ENCODE measurements at regions not wholly inside any gene's neighbourhood (a gene's known extent, or its start where the extent isn't known, plus 50 kb on each side); places are given as distances from the start of the nearest gene placed in this dataset.

GRCh38 chr10:8296090-8296733 is 241.7 kb downstream of the GATA3 start:
- H3K36me3 ChIP-seq: no peaks in the 10 kb centered on the region
- H3K9me3 ChIP-seq: no peaks in the 10 kb centered on the region
- TF ChIP-seq CTCF (IDR thresholded peaks at IDR 0.05) (no peak), POLR2A (IDR thresholded peaks at IDR 0.05) (no peak)
- no peak overlapping the region for H3K4me3 ChIP-seq
- H3K4me1 ChIP-seq: no peaks in the 10 kb centered on the region
- H3K27me3 ChIP-seq: no peaks in the 10 kb centered on the region
- no peak for DNase-seq
- H3K27ac ChIP-seq: no peak overlapping the region

DNA sequence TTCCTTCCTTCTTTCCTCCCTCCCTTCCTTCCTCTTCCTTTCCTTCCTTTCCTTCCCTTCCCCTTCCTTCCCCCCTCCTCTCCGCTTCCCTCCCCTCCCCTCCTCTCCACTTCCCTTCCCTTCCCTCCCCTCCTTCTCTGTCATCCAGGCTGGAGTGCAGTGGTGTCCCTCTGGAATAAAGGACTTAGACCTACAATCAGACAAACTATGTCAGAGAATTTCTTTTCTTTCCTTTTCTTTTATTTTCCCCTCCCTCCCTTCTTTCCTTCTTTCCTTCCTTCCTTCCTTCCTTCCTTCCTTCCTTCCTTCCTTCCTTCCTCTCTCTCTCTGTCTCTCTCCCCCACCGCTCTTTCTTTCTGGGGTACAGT is 242.2 kb downstream of the GATA3 start:
- no peaks in the 10 kb centered on the region for H3K27me3 ChIP-seq
- no peak overlapping the region for H3K27ac ChIP-seq
- H3K9me3 ChIP-seq: no peaks in the 10 kb centered on the region
- TF ChIP-seq POLR2A (IDR thresholded peaks at IDR 0.05) (no peak), CTCF (IDR thresholded peaks at IDR 0.05) (no peak)
- H3K36me3 ChIP-seq: no peaks in the 10 kb centered on the region
- no peak overlapping the region for H3K4me3 ChIP-seq
- no peak for DNase-seq
- no peaks in the 10 kb centered on the region for H3K4me1 ChIP-seq

GRCh38 chr10:8297107-8297506 is 242.6 kb downstream of the GATA3 start:
- Histone ChIP-seq H3K4me1 (no peaks in the 10 kb centered on the region), H3K9me3 (no peaks in the 10 kb centered on the region), H3K27me3 (no peaks in the 10 kb centered on the region), H3K27ac (no peak overlapping the region), H3K36me3 (no peaks in the 10 kb centered on the region), H3K4me3 (no peak overlapping the region)
- DNase-seq: no peak
- no peak for TF ChIP-seq CTCF (IDR thresholded peaks at IDR 0.05)
- TF ChIP-seq POLR2A (IDR thresholded peaks at IDR 0.05): no peak

DNA sequence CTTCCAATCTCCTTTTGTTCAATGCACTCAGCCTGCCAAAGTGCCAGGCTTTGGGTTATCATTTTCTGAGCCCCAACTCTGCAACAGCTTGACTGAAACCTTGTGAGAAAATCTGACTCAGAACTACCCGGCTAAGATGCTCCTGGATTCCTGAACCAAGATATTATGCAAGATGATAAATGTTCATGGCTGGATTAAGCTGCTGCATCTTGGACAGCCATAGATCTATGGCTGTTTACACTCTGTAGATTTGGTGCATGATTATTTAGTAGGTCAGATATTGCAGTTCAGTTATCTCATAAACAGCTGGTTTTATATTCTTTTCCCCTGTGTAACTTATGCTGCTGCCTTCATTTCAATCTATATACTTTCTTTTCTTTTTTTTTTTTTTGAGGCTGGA is 243.5 kb downstream of the GATA3 start:
- no peak for DNase-seq
- Histone ChIP-seq H3K36me3 (no peaks in the 10 kb centered on the region), H3K4me1 (no peaks in the 10 kb centered on the region), H3K27ac (no peak overlapping the region), H3K9me3 (no peaks in the 10 kb centered on the region), H3K27me3 (no peaks in the 10 kb centered on the region), H3K4me3 (no peak overlapping the region)
- TF ChIP-seq POLR2A (IDR thresholded peaks at IDR 0.05): no peak
- no peak for TF ChIP-seq CTCF (IDR thresholded peaks at IDR 0.05)

DNA sequence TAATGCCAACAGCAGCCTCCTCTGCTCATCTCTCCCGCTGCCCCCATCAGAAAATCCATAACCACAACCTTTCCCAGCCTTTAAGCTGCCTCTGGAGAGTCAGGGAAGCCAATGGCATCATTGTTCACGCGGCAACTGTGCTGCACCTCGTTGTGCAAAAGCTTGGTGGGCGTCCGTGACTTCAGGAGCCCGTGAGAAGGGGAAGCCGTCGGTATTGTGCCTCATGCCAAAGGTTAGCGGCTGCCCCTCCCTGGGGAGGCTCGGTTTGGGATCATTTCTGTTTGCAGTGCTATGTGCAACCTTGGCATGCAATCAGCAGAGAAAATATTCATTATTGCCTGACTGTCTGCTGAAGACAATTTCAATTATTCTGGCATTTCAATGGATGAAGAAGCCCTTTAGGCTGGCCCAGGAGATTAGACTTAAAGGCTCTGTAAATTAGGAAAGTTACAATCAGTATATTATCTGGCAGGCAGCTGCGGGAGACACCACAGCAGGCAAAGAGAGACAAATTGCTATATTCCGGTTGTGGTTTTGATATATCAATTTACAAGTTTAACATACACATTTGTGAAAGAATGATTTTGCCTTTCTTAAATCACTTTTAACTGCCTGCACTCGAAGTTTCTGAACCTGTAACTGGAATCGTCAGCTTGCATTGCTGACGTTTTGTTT is 244.5 kb downstream of the GATA3 start:
- H3K36me3 ChIP-seq: no peaks in the 10 kb centered on the region
- H3K27ac ChIP-seq: no peak overlapping the region
- no peaks in the 10 kb centered on the region for H3K27me3 ChIP-seq
- no peaks in the 10 kb centered on the region for H3K4me1 ChIP-seq
- no peak for DNase-seq
- no peak overlapping the region for H3K4me3 ChIP-seq
- TF ChIP-seq CTCF (IDR thresholded peaks at IDR 0.05): no peak
- H3K9me3 ChIP-seq: no peaks in the 10 kb centered on the region
